ENCODE measurements at regions not wholly inside any gene's neighbourhood (a gene's known extent, or its start where the extent isn't known, plus 50 kb on each side); places are given as distances from the start of the nearest gene placed in this dataset.

GRCh38 chr12:19010087-19010486, 119.4 kb upstream of the PLEKHA5 start:
- H3K9ac ChIP-seq (ENCODE audit: insufficient read depth in 1 of 2, low read depth in 2 of 2, low read length in 2 of 2) = no peak overlapping the region
- no peaks in the 10 kb centered on the region for H3K9me3 ChIP-seq (replicated peaks; ENCODE audit: control insufficient read depth, insufficient read depth, low read depth, low read length)
- no peak overlapping the region for H3K27ac ChIP-seq (ENCODE audit: extremely low read depth, low read depth, low read length)
- H3K79me2 ChIP-seq (ENCODE audit: control insufficient read depth, insufficient read depth, low read length) = no peaks in the 10 kb centered on the region
- ATAC-seq (no peak), DNase-seq (ENCODE audit: extremely low read depth in 1 of 4, low spot score in 3 of 4) (peak in 1 of 4 experiments; percentile 0), FAIRE-seq (no peak)
- H3K36me3 ChIP-seq (ENCODE audit: control insufficient read depth, insufficient read depth, low read length) = no peaks in the 10 kb centered on the region
- no TSS peak for BruUV-seq (replicated peaks)
- POLR2A ChIA-PET = no interaction called here
- intact Hi-C loops (cut with micrococcal nuclease) (no loop called here), in situ Hi-C loops (cut with MboI) (no loop called here)
- no peak overlapping the region for H3K4me3 ChIP-seq
- H3K27me3 ChIP-seq (ENCODE audit: control insufficient read depth in 2 of 2, insufficient read depth in 2 of 2, low read length in 2 of 2) = no peaks in the 10 kb centered on the region
- WGBS (ENCODE audit: insufficient coverage, low coverage, missing lambda C conversion rate) = 0% methylated on average over 3 of the region's 3 CpGs
- no peaks in the 10 kb centered on the region for H3K4me1 ChIP-seq (replicated peaks in 1 of 2; ENCODE audit: control insufficient read depth in 2 of 2, insufficient read depth in 2 of 2, low read length in 2 of 2)
- TF ChIP-seq CBFA2T3 (IDR thresholded peaks at IDR 0.05) = peak; percentile 25; the same call in 1 of the 2 replicates
- TF ChIP-seq TCFL5 (CRISPR knock-in tag; conservative IDR thresholded peaks at IDR 0.05) = no peak
- no peaks in the 10 kb centered on the region for H4K20me1 ChIP-seq (replicated peaks; ENCODE audit: control insufficient read depth, insufficient read depth, low read length)
- no peak overlapping the region for H3K4me2 ChIP-seq (ENCODE audit: insufficient read depth, low read length)
- H2AFZ ChIP-seq (ENCODE audit: low read depth, low read length) = no peak overlapping the region
- CTCF ChIA-PET (ENCODE audit: low intra/inter-chr PET ratio) = no interaction called here
- H3K9me1 ChIP-seq (ENCODE audit: control insufficient read depth, insufficient read depth, low read length) = no peaks in the 10 kb centered on the region

DNA sequence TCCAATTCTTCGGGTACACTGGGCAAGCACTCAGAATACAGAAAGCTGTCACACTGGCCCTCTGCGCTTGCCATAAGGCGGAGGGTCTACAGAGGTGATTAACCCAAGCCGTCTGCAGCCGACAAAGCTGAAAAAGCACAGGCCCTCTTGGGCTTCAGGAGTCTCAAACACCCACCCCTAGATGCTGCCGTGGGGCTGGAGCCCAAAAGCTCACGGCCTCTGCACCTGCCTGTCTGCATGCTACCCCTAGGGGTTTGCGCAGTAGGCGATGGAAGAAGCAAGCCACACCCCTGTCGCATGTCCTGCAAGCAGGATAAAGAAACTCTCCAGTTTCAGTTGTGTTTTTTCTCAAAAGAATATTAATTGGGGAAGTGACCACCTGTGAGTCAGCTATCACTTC, 118.8 kb upstream of the PLEKHA5 start:
- Histone ChIP-seq H3K27me3 (ENCODE audit: control insufficient read depth in 2 of 2, insufficient read depth in 2 of 2, low read length in 2 of 2) (no peaks in the 10 kb centered on the region), H3K9me3 (replicated peaks; ENCODE audit: control insufficient read depth, insufficient read depth, low read depth, low read length) (no peaks in the 10 kb centered on the region), H3K27ac (ENCODE audit: extremely low read depth, low read depth, low read length) (no peak overlapping the region), H3K4me3 (no peak overlapping the region), H3K9ac (ENCODE audit: insufficient read depth in 1 of 2, low read depth in 2 of 2, low read length in 2 of 2) (no peak overlapping the region), H2AFZ (ENCODE audit: low read depth, low read length) (no peak overlapping the region), H3K79me2 (ENCODE audit: control insufficient read depth, insufficient read depth, low read length) (no peaks in the 10 kb centered on the region), H3K4me1 (replicated peaks in 1 of 2; ENCODE audit: control insufficient read depth in 2 of 2, insufficient read depth in 2 of 2, low read length in 2 of 2) (no peaks in the 10 kb centered on the region), H4K20me1 (replicated peaks; ENCODE audit: control insufficient read depth, insufficient read depth, low read length) (no peaks in the 10 kb centered on the region), H3K9me1 (ENCODE audit: control insufficient read depth, insufficient read depth, low read length) (no peaks in the 10 kb centered on the region), H3K4me2 (ENCODE audit: insufficient read depth, low read length) (no peak overlapping the region), H3K36me3 (ENCODE audit: control insufficient read depth, insufficient read depth, low read length) (no peaks in the 10 kb centered on the region)
- ATAC-seq (no peak), FAIRE-seq (no peak), DNase-seq (ENCODE audit: extremely low read depth in 1 of 4, low spot score in 3 of 4) (no peak)
- ChIA-PET POLR2A (no interaction called here), CTCF (ENCODE audit: low intra/inter-chr PET ratio) (no interaction called here)
- TF ChIP-seq STAT6 (CRISPR knock-in tag; IDR thresholded peaks at IDR 0.05) = no peak
- TF ChIP-seq ZBTB33 (CRISPR knock-in tag; IDR thresholded peaks at IDR 0.05) = 0 out of 2 replicates have a peak, but pooled peaks have one; percentile 19
- no peak for TF ChIP-seq HNRNPUL1 (IDR thresholded peaks at IDR 0.05; ENCODE audit: low read length)
- in situ Hi-C loops (cut with MboI) = no loop called here
- intact Hi-C loops (cut with micrococcal nuclease) = no loop called here
- BruUV-seq (replicated peaks) = no TSS peak
- WGBS (ENCODE audit: insufficient coverage, low coverage, missing lambda C conversion rate) = 55% methylated on average over 6 of the region's 10 CpGs

All from K562 (cell line).